ENCODE measurements at regions not wholly inside any gene's neighbourhood (a gene's known extent, or its start where the extent isn't known, plus 50 kb on each side); places are given as distances from the start of the nearest gene placed in this dataset.

- Histone ChIP-seq H4K20me1 (ENCODE audit: control insufficient read depth, insufficient read depth, low read length, poor library complexity, severe bottlenecking) (no peaks in the 10 kb centered on the region), H2AFZ (ENCODE audit: insufficient read depth, low read depth, low read length, poor library complexity, severe bottlenecking) (no peak overlapping the region), H3K36me3 (replicated peaks in 1 of 2; ENCODE audit: control extremely low read depth in 1 of 2, control insufficient read depth in 1 of 2, extremely low read depth in 1 of 2, insufficient read depth in 2 of 2, low read length in 1 of 2) (no peaks in the 10 kb centered on the region), H3K27me3 (replicated peaks in 1 of 4; ENCODE audit: control extremely low read depth in 1 of 4, control insufficient read depth in 3 of 4, insufficient read depth in 4 of 4, low read length in 3 of 4) (no peaks in the 10 kb centered on the region), H3K4me1 (ENCODE audit: control insufficient read depth in 2 of 2, insufficient read depth in 2 of 2, low read length in 2 of 2) (no peaks in the 10 kb centered on the region), H3K79me2 (ENCODE audit: control insufficient read depth, insufficient read depth, low read length) (no peaks in the 10 kb centered on the region), H3K27ac (ENCODE audit: low read length in 2 of 2) (no peak overlapping the region), H3K4me3 (ENCODE audit: control extremely low read depth in 1 of 5, extremely low read depth in 1 of 5, insufficient read depth in 1 of 5, low read depth in 2 of 5, low read length in 4 of 5) (no peak overlapping the region), H3K9me3 (ENCODE audit: control extremely low read depth in 1 of 3, control insufficient read depth in 2 of 3, insufficient read depth in 1 of 3, low read length in 2 of 3) (no peaks in the 10 kb centered on the region), H3K9ac (ENCODE audit: low read length) (no peak overlapping the region), H3K4me2 (replicated peaks; ENCODE audit: low read depth, low read length, poor library complexity, severe bottlenecking) (no peak overlapping the region)
- H3K4me1 Mint-ChIP-seq, result no peaks in the 10 kb centered on the region
- ChIA-PET POLR2A (no interaction called here), CTCF (no interaction called here)
- H3K27ac Mint-ChIP-seq, result no peak overlapping the region
- H3K27me3 Mint-ChIP-seq, result no peaks in the 10 kb centered on the region
- H3K4me3 Mint-ChIP-seq, result no peak overlapping the region
- no peak for DNase-seq
- ATAC-seq (ENCODE audit: low read depth), result no peak
- intact Hi-C loops (cut with micrococcal nuclease), result no loop called here
- peaks cover 9% of the 10 kb centered on the region for H3K9me3 Mint-ChIP-seq (ENCODE audit: insufficient read depth)
- 57% methylated on average over 3 of the region's 4 CpGs for WGBS (ENCODE audit: insufficient coverage)
- TF ChIP-seq CTCF (IDR thresholded peaks at IDR 0.05) (no peak), EZH2 (IDR thresholded peaks at IDR 0.05; ENCODE audit: borderline replicate concordance, insufficient read depth, low read depth, low read length, poor library complexity, severe bottlenecking) (no peak)
Observed at GRCh38 chr2:65960953-65961352, 474.0 kb upstream of the MEIS1 start.

- CTCF ChIA-PET, result no interaction called here
- H4K20me1 ChIP-seq (ENCODE audit: control insufficient read depth, insufficient read depth, low read length, poor library complexity, severe bottlenecking), result no peaks in the 10 kb centered on the region
- H3K27ac Mint-ChIP-seq, result no peak overlapping the region
- POLR2A ChIA-PET, result no interaction called here
- H3K4me1 ChIP-seq (ENCODE audit: control insufficient read depth in 2 of 2, insufficient read depth in 2 of 2, low read length in 2 of 2), result no peaks in the 10 kb centered on the region
- no peaks in the 10 kb centered on the region for H3K27me3 Mint-ChIP-seq
- H3K4me3 ChIP-seq (ENCODE audit: control extremely low read depth in 1 of 5, extremely low read depth in 1 of 5, insufficient read depth in 1 of 5, low read depth in 2 of 5, low read length in 4 of 5), result no peak overlapping the region
- H3K36me3 ChIP-seq (replicated peaks in 1 of 2; ENCODE audit: control extremely low read depth in 1 of 2, control insufficient read depth in 1 of 2, extremely low read depth in 1 of 2, insufficient read depth in 2 of 2, low read length in 1 of 2), result no peaks in the 10 kb centered on the region
- H3K4me2 ChIP-seq (replicated peaks; ENCODE audit: low read depth, low read length, poor library complexity, severe bottlenecking), result no peak overlapping the region
- no peak overlapping the region for H3K27ac ChIP-seq (ENCODE audit: low read length in 2 of 2)
- H3K79me2 ChIP-seq (ENCODE audit: control insufficient read depth, insufficient read depth, low read length), result no peaks in the 10 kb centered on the region
- 94% methylated on average over 4 of the region's 5 CpGs for WGBS (ENCODE audit: insufficient coverage)
- no peak for ATAC-seq (ENCODE audit: low read depth)
- H3K4me3 Mint-ChIP-seq, result no peak overlapping the region
- no peak overlapping the region for H2AFZ ChIP-seq (ENCODE audit: insufficient read depth, low read depth, low read length, poor library complexity, severe bottlenecking)
- intact Hi-C loops (cut with micrococcal nuclease), result no loop called here
- TF ChIP-seq CTCF (IDR thresholded peaks at IDR 0.05), result no peak
- TF ChIP-seq EZH2 (IDR thresholded peaks at IDR 0.05; ENCODE audit: borderline replicate concordance, insufficient read depth, low read depth, low read length, poor library complexity, severe bottlenecking), result no peak
- no peaks in the 10 kb centered on the region for H3K9me3 ChIP-seq (ENCODE audit: control extremely low read depth in 1 of 3, control insufficient read depth in 2 of 3, insufficient read depth in 1 of 3, low read length in 2 of 3)
- H3K9me3 Mint-ChIP-seq (ENCODE audit: insufficient read depth), result peaks cover 9% of the 10 kb centered on the region
- no peaks in the 10 kb centered on the region for H3K27me3 ChIP-seq (replicated peaks in 1 of 4; ENCODE audit: control extremely low read depth in 1 of 4, control insufficient read depth in 3 of 4, insufficient read depth in 4 of 4, low read length in 3 of 4)
- no peaks in the 10 kb centered on the region for H3K4me1 Mint-ChIP-seq
- no peak for DNase-seq
- H3K9ac ChIP-seq (ENCODE audit: low read length), result no peak overlapping the region
Observed at GRCh38 chr2:65957886-65958285, 477.0 kb upstream of the MEIS1 start.

Data from B cell (primary cell).